MM.1S (cell line): ENCODE measurements at regions not wholly inside any gene's neighbourhood (a gene's known extent, or its start where the extent isn't known, plus 50 kb on each side); places are given as distances from the start of the nearest gene placed in this dataset.

Source experiments
- DNase-seq: peaks from one replicate; pipeline ENCODE4 v3.0.0-alpha.2; 2015
- H2AFZ ChIP-seq: fragments of 300-600 bp; sonication (generic); 2 replicates; pipeline ENCODE4 v1.6.0; 2016; ENCODE audit warnings: antibody characterized with exemption, low read length
- H3F3A ChIP-seq: fragments of 300-600 bp; sonication (generic); 2 replicates; pipeline ENCODE4 v1.6.1; 2016; ENCODE audit warnings: mild to moderate bottlenecking, antibody characterized with exemption, low read length, moderate library complexity, mixed read lengths; ENCODE audit not compliant: insufficient read depth
- H3K27ac ChIP-seq: fragments of 300-600 bp; sonication (generic); 2 replicates; pipeline ENCODE4 v1.5.1; 2016; ENCODE audit warnings: mild to moderate bottlenecking, low read length
- H3K27me3 ChIP-seq: fragments of 300-600 bp; sonication (generic); replicated peaks from 2 replicates; pipeline ENCODE4 v1.6.0; 2016; ENCODE audit warnings: low read length; ENCODE audit not compliant: insufficient read depth
- H3K36me3 ChIP-seq: fragments of 300-600 bp; sonication (generic); replicated peaks from 2 replicates; pipeline ENCODE4 v1.6.1; 2016; ENCODE audit warnings: mild to moderate bottlenecking, low read length, mixed read lengths; ENCODE audit not compliant: insufficient read depth
- H3K4me1 ChIP-seq: fragments of 300-600 bp; sonication (generic); 2 replicates; pipeline ENCODE4 v1.6.1; 2016; ENCODE audit warnings: low read length, mixed read lengths
- H3K4me2 ChIP-seq: fragments of 300-600 bp; sonication (generic); 2 replicates; pipeline ENCODE4 v1.6.0; 2016; ENCODE audit warnings: low read depth, low read length
- H3K4me3 ChIP-seq: fragments of 300-600 bp; sonication (generic); 2 replicates; pipeline ENCODE4 v1.5.1; 2016; ENCODE audit warnings: low read length, mixed read lengths
- H3K79me2 ChIP-seq: fragments of 300-600 bp; sonication (generic); 2 replicates; pipeline ENCODE4 v1.6.1; 2016; ENCODE audit warnings: mixed run types, low read length, mixed read lengths
- H3K9ac ChIP-seq: fragments of 300-600 bp; sonication (generic); 2 replicates; pipeline ENCODE4 v1.6.1; 2016; ENCODE audit warnings: low read length, mixed read lengths
- H3K9me2 ChIP-seq: fragments of 300-600 bp; sonication (generic); replicated peaks from 2 replicates; pipeline ENCODE4 v1.6.1; 2016; ENCODE audit warnings: mild to moderate bottlenecking, low read length, mixed read lengths; ENCODE audit not compliant: insufficient read depth
- H3K9me3 ChIP-seq: fragments of 300-600 bp; sonication (generic); replicated peaks from 2 replicates; pipeline ENCODE4 v1.6.1; 2016; ENCODE audit warnings: mild to moderate bottlenecking, low read length, mixed read lengths; ENCODE audit not compliant: insufficient read depth
- H4K20me1 ChIP-seq: fragments of 300-600 bp; sonication (generic); 2 replicates; pipeline ENCODE4 v1.6.1; 2016; ENCODE audit warnings: mild to moderate bottlenecking, low read length, moderate library complexity, mixed read lengths; ENCODE audit not compliant: insufficient read depth
- EZH2 ChIP-seq: fragments of 300-600 bp; sonication (generic); optimal IDR thresholded peaks from 2 replicates; pipeline ENCODE3; 2017; ENCODE audit warnings: low read depth, mild to moderate bottlenecking, antibody characterized with exemption, low read length, mixed read lengths
- EZH2phosphoT487 ChIP-seq: fragments of 300-600 bp; sonication (generic); IDR thresholded peaks from 2 replicates; pipeline ENCODE4 v1.6.1; 2018; ENCODE audit warnings: antibody characterized with exemption, low read length
- TF ChIP-seq, protein P1 (sequence below): fragments of 300-600 bp; sonication (generic); IDR thresholded peaks from 2 replicates; pipeline ENCODE4 v1.5.1; 2016; ENCODE audit warnings: antibody characterized with exemption, low read length, mixed read lengths

- H3K4me1 ChIP-seq: 0 out of 2 replicates have a peak, but pooled peaks cover 4% of the 10 kb centered on the region
- H3K27ac ChIP-seq: no peak overlapping the region
- no peak overlapping the region for H3K4me2 ChIP-seq
- no peak overlapping the region for H3K4me3 ChIP-seq
- no peaks in the 10 kb centered on the region for H3K9me3 ChIP-seq
- no peaks in the 10 kb centered on the region for H3F3A ChIP-seq
- no peaks in the 10 kb centered on the region for H3K79me2 ChIP-seq
- TF ChIP-seq EZH2phosphoT487: no peak
- no peak for TF ChIP-seq EZH2
- TF ChIP-seq, protein P1, sequence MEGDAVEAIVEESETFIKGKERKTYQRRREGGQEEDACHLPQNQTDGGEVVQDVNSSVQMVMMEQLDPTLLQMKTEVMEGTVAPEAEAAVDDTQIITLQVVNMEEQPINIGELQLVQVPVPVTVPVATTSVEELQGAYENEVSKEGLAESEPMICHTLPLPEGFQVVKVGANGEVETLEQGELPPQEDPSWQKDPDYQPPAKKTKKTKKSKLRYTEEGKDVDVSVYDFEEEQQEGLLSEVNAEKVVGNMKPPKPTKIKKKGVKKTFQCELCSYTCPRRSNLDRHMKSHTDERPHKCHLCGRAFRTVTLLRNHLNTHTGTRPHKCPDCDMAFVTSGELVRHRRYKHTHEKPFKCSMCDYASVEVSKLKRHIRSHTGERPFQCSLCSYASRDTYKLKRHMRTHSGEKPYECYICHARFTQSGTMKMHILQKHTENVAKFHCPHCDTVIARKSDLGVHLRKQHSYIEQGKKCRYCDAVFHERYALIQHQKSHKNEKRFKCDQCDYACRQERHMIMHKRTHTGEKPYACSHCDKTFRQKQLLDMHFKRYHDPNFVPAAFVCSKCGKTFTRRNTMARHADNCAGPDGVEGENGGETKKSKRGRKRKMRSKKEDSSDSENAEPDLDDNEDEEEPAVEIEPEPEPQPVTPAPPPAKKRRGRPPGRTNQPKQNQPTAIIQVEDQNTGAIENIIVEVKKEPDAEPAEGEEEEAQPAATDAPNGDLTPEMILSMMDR: no peak
- DNase-seq: no peak
- H3K27me3 ChIP-seq: no peaks in the 10 kb centered on the region
- no peaks in the 10 kb centered on the region for H4K20me1 ChIP-seq
- H3K9me2 ChIP-seq: no peaks in the 10 kb centered on the region
- H2AFZ ChIP-seq: no peak overlapping the region
- no peaks in the 10 kb centered on the region for H3K36me3 ChIP-seq
- no peak overlapping the region for H3K9ac ChIP-seq
Measured at GRCh38 chr6:54770328-54770727, 76.2 kb upstream of the FAM83B start.

DNA sequence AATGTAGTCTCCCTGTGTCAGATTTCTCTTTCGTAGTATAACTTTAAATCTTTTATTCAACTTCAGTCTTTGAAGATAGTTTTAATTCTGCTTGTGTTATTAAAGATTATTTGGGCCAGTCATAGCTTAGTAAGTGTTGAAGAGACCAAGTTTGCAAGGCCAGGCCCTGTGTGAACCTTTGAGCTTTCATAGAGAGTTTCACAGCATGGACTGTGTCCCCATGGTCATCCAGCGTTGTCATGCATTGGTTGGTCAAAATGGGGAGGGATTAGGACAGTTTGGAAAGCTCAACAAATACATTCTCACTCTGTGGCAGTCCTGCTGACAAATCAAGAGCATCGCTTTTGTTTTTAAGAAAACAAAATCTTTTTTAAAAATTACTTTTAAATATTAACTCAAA lies 74.6 kb upstream of the FAM83B start:
- Histone ChIP-seq H4K20me1 (no peaks in the 10 kb centered on the region), H3K27ac (no peak overlapping the region), H3K36me3 (no peaks in the 10 kb centered on the region), H3K79me2 (no peaks in the 10 kb centered on the region), H3K9ac (no peak overlapping the region), H3F3A (no peaks in the 10 kb centered on the region), H3K4me3 (no peak overlapping the region), H3K4me1 (0 out of 2 replicates have a peak, but pooled peaks cover 4% of the 10 kb centered on the region), H3K27me3 (no peaks in the 10 kb centered on the region), H2AFZ (no peak overlapping the region), H3K4me2 (no peak overlapping the region), H3K9me3 (no peaks in the 10 kb centered on the region), H3K9me2 (no peaks in the 10 kb centered on the region)
- no peak for TF ChIP-seq EZH2
- TF ChIP-seq, protein P1: no peak
- TF ChIP-seq EZH2phosphoT487: no peak
- DNase-seq: no peak

DNA sequence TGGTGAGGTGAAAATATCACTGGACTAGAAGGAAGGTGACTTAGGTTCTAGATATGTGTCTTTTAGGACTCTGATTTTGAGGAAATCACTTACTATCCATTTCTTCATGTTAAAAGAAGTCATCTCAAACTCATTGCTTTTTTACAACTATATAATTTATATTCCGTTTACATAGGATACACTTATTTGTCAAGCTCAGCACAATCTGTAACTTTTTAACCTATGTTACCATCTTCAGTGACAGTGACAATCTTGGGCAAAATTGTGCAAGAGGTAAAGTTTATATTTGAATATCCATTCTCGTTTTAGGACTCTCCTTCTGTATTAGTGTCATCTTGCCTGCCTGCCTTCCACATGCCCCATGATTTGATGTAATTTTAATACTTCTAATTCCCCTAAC lies 74.0 kb upstream of the FAM83B start:
- Histone ChIP-seq H3K9ac (no peak overlapping the region), H3K9me2 (no peaks in the 10 kb centered on the region), H3K4me3 (no peak overlapping the region), H3K79me2 (no peaks in the 10 kb centered on the region), H3K9me3 (no peaks in the 10 kb centered on the region), H2AFZ (no peak overlapping the region), H3K36me3 (no peaks in the 10 kb centered on the region), H3F3A (no peaks in the 10 kb centered on the region), H4K20me1 (no peaks in the 10 kb centered on the region), H3K4me2 (no peak overlapping the region), H3K27ac (no peak overlapping the region), H3K4me1 (0 out of 2 replicates have a peak, but pooled peaks cover 4% of the 10 kb centered on the region), H3K27me3 (no peaks in the 10 kb centered on the region)
- no peak for DNase-seq
- TF ChIP-seq EZH2phosphoT487 (no peak), EZH2 (no peak)
- TF ChIP-seq, protein P1: no peak
